ENCODE measurements at regions not wholly inside any gene's neighbourhood (a gene's known extent, or its start where the extent isn't known, plus 50 kb on each side); places are given as distances from the start of the nearest gene placed in this dataset.

GRCh38 chr2:42853549-42854206 is 61.3 kb upstream of the HAAO start:
- DNase-seq (ENCODE audit: low read depth), result no peak

- no peak for DNase-seq (ENCODE audit: low read depth)
These were observed 60.4 kb upstream of the HAAO start for GRCh38 chr2:42852798-42853197.

GRCh38 chr2:42851740-42852250 is 59.4 kb upstream of the HAAO start:
- no peak for DNase-seq (ENCODE audit: low read depth)

GRCh38 chr2:42851186-42851585 is 58.8 kb upstream of the HAAO start:
- DNase-seq (ENCODE audit: low read depth), result no peak

- no peak for DNase-seq (ENCODE audit: low read depth)
These were observed 57.8 kb upstream of the HAAO start for GRCh38 chr2:42850016-42850805.

- DNase-seq (ENCODE audit: low read depth), result no peak
These were observed 56.9 kb upstream of the HAAO start for GRCh38 chr2:42849311-42849710.

GRCh38 chr2:42848726-42849290 is 56.4 kb upstream of the HAAO start:
- DNase-seq (ENCODE audit: low read depth), result no peak

GRCh38 chr2:42848265-42848664 is 55.9 kb upstream of the HAAO start:
- DNase-seq (ENCODE audit: low read depth), result no peak

GRCh38 chr2:42847596-42848151 is 55.3 kb upstream of the HAAO start:
- no peak for DNase-seq (ENCODE audit: low read depth)

GRCh38 chr2:42846932-42847595 is 54.7 kb upstream of the HAAO start:
- DNase-seq (ENCODE audit: low read depth), result no peak

GRCh38 chr2:42846026-42846425 is 53.6 kb upstream of the HAAO start:
- no peak for DNase-seq (ENCODE audit: low read depth)

GRCh38 chr2:42844901-42845821 is 52.8 kb upstream of the HAAO start:
- no peak for DNase-seq (ENCODE audit: low read depth)

GRCh38 chr2:42844366-42844765 is 52.0 kb upstream of the HAAO start:
- DNase-seq (ENCODE audit: low read depth), result no peak

GRCh38 chr2:42843611-42844010 is 51.2 kb upstream of the HAAO start:
- no peak for DNase-seq (ENCODE audit: low read depth)

GRCh38 chr2:42843131-42843530 is 50.7 kb upstream of the HAAO start:
- no peak for DNase-seq (ENCODE audit: low read depth)

GRCh38 chr2:42842466-42842865 is 50.1 kb upstream of the HAAO start:
- DNase-seq (ENCODE audit: low read depth), result no peak

Data from CMK (cell line).